ENCODE measurements at regions not wholly inside any gene's neighbourhood (a gene's known extent, or its start where the extent isn't known, plus 50 kb on each side); places are given as distances from the start of the nearest gene placed in this dataset.

- dilution Hi-C loops (cut with MboI; ENCODE audit: extremely low pct_ligation_motif_present, low sequenced_read_pairs) = no loop called here
- no peak for TF ChIP-seq EZH2 (IDR thresholded peaks at IDR 0.05; ENCODE audit: low read length)
- TF ChIP-seq, protein P1, sequence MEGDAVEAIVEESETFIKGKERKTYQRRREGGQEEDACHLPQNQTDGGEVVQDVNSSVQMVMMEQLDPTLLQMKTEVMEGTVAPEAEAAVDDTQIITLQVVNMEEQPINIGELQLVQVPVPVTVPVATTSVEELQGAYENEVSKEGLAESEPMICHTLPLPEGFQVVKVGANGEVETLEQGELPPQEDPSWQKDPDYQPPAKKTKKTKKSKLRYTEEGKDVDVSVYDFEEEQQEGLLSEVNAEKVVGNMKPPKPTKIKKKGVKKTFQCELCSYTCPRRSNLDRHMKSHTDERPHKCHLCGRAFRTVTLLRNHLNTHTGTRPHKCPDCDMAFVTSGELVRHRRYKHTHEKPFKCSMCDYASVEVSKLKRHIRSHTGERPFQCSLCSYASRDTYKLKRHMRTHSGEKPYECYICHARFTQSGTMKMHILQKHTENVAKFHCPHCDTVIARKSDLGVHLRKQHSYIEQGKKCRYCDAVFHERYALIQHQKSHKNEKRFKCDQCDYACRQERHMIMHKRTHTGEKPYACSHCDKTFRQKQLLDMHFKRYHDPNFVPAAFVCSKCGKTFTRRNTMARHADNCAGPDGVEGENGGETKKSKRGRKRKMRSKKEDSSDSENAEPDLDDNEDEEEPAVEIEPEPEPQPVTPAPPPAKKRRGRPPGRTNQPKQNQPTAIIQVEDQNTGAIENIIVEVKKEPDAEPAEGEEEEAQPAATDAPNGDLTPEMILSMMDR (optimal IDR thresholded peaks at IDR 0.05 in 1 of 3, IDR thresholded peaks at IDR 0.05 in 1 of 3, conservative IDR thresholded peaks at IDR 0.05 in 1 of 3; ENCODE audit: extremely low read depth in 1 of 3, insufficient read depth in 2 of 3, low read length in 3 of 3) = peak; percentile 11 to 51 (median 15)
- FAIRE-seq = no peak
Measured at GRCh38 chr3:34015204-34016142, 217.0 kb downstream of the PDCD6IP start.

GRCh38 chr3:34016925-34017587 lies 218.6 kb downstream of the PDCD6IP start:
- H3K9ac ChIP-seq (ENCODE audit: control insufficient read depth, extremely low read depth, insufficient read depth, low read length) = no peak overlapping the region
- TF ChIP-seq, protein P1 (optimal IDR thresholded peaks at IDR 0.05 in 1 of 3, IDR thresholded peaks at IDR 0.05 in 1 of 3, conservative IDR thresholded peaks at IDR 0.05 in 1 of 3; ENCODE audit: extremely low read depth in 1 of 3, insufficient read depth in 2 of 3, low read length in 3 of 3) = no peak
- no peak for TF ChIP-seq EZH2 (IDR thresholded peaks at IDR 0.05; ENCODE audit: low read length)
- H3K79me2 ChIP-seq (ENCODE audit: control insufficient read depth, insufficient read depth, low read length) = no peaks in the 10 kb centered on the region
- H4K20me1 ChIP-seq (ENCODE audit: control insufficient read depth, extremely low read depth, insufficient read depth, low read length) = no peaks in the 10 kb centered on the region
- peak; percentile 69 for FAIRE-seq
- no peaks in the 10 kb centered on the region for H3K36me3 ChIP-seq (ENCODE audit: control insufficient read depth in 2 of 2, extremely low read depth in 1 of 2, insufficient read depth in 2 of 2, low read length in 2 of 2)
- H3K27me3 ChIP-seq (ENCODE audit: control insufficient read depth, extremely low read depth, insufficient read depth, low read length) = peaks cover 9% of the 10 kb centered on the region
- no peak overlapping the region for H3K4me2 ChIP-seq (ENCODE audit: control insufficient read depth, extremely low read depth, insufficient read depth, low read depth, low read length)
- no peaks in the 10 kb centered on the region for H3K9me1 ChIP-seq (ENCODE audit: control insufficient read depth, extremely low read depth, insufficient read depth, low read length)
- H3K4me3 ChIP-seq (ENCODE audit: control insufficient read depth in 2 of 3, extremely low read depth in 1 of 3, insufficient read depth in 2 of 3, low read depth in 1 of 3, low read length in 3 of 3) = no peak overlapping the region
- no peak overlapping the region for H2AFZ ChIP-seq (ENCODE audit: control insufficient read depth, low read length)
- H3K9me3 ChIP-seq (ENCODE audit: control insufficient read depth, low read depth, low read length) = no peaks in the 10 kb centered on the region
- dilution Hi-C loops (cut with MboI; ENCODE audit: extremely low pct_ligation_motif_present, low sequenced_read_pairs) = no loop called here
- no peak for DNase-seq (ENCODE audit: low read depth, low spot score)
- H3K4me1 ChIP-seq (ENCODE audit: control insufficient read depth, extremely low read depth, insufficient read depth, low read length) = peaks cover 16% of the 10 kb centered on the region
- H3K27ac ChIP-seq (ENCODE audit: control insufficient read depth, insufficient read depth, low read length) = no peak overlapping the region

More at GRCh38 chr3:34015204-34016142, 217.0 kb downstream of the PDCD6IP start:
- no peak for DNase-seq (ENCODE audit: low read depth, low spot score)
- Histone ChIP-seq H3K36me3 (ENCODE audit: control insufficient read depth in 2 of 2, extremely low read depth in 1 of 2, insufficient read depth in 2 of 2, low read length in 2 of 2) (no peaks in the 10 kb centered on the region), H3K27me3 (ENCODE audit: control insufficient read depth, extremely low read depth, insufficient read depth, low read length) (peaks cover 9% of the 10 kb centered on the region), H3K9ac (ENCODE audit: control insufficient read depth, extremely low read depth, insufficient read depth, low read length) (no peak overlapping the region), H4K20me1 (ENCODE audit: control insufficient read depth, extremely low read depth, insufficient read depth, low read length) (no peaks in the 10 kb centered on the region), H3K4me1 (ENCODE audit: control insufficient read depth, extremely low read depth, insufficient read depth, low read length) (peaks cover 22% of the 10 kb centered on the region), H3K79me2 (ENCODE audit: control insufficient read depth, insufficient read depth, low read length) (no peaks in the 10 kb centered on the region), H3K4me3 (ENCODE audit: control insufficient read depth in 2 of 3, extremely low read depth in 1 of 3, insufficient read depth in 2 of 3, low read depth in 1 of 3, low read length in 3 of 3) (no peak overlapping the region), H3K4me2 (ENCODE audit: control insufficient read depth, extremely low read depth, insufficient read depth, low read depth, low read length) (no peak overlapping the region), H3K9me1 (ENCODE audit: control insufficient read depth, extremely low read depth, insufficient read depth, low read length) (no peaks in the 10 kb centered on the region), H3K9me3 (ENCODE audit: control insufficient read depth, low read depth, low read length) (no peaks in the 10 kb centered on the region), H3K27ac (ENCODE audit: control insufficient read depth, insufficient read depth, low read length) (no peak overlapping the region), H2AFZ (ENCODE audit: control insufficient read depth, low read length) (no peak overlapping the region)

Data from keratinocyte (primary cell).